ENCODE measurements at regions not wholly inside any gene's neighbourhood (a gene's known extent, or its start where the extent isn't known, plus 50 kb on each side); places are given as distances from the start of the nearest gene placed in this dataset.

- no peak for DNase-seq (ENCODE audit: low spot score)
- Histone ChIP-seq H3K4me3 (no peak overlapping the region), H3K27ac (no peak overlapping the region)
- no peak for TF ChIP-seq CTCF (IDR thresholded peaks at IDR 0.05)
Observed at GRCh38 chr5:1936901-1937300, 54.2 kb upstream of the IRX4 start.

GRCh38 chr5:1936413-1936812 is 53.7 kb upstream of the IRX4 start:
- TF ChIP-seq CTCF (IDR thresholded peaks at IDR 0.05), result no peak
- DNase-seq (ENCODE audit: low spot score), result no peak
- no peak overlapping the region for H3K4me3 ChIP-seq
- H3K27ac ChIP-seq, result no peak overlapping the region

- DNase-seq (ENCODE audit: low spot score), result no peak
- Histone ChIP-seq H3K27ac (no peak overlapping the region), H3K4me3 (no peak overlapping the region)
- TF ChIP-seq CTCF (IDR thresholded peaks at IDR 0.05), result no peak
Observed at GRCh38 chr5:1934801-1935429, 52.2 kb upstream of the IRX4 start.

GRCh38 chr5:1934056-1934394 is 51.3 kb upstream of the IRX4 start:
- no peak for DNase-seq (ENCODE audit: low spot score)
- TF ChIP-seq CTCF (IDR thresholded peaks at IDR 0.05), result no peak
- no peak overlapping the region for H3K4me3 ChIP-seq
- no peak overlapping the region for H3K27ac ChIP-seq

- no peak overlapping the region for H3K4me3 ChIP-seq
- DNase-seq (ENCODE audit: low spot score), result no peak
- no peak for TF ChIP-seq CTCF (IDR thresholded peaks at IDR 0.05)
- H3K27ac ChIP-seq, result no peak overlapping the region
Observed at GRCh38 chr5:1933364-1934055, 50.8 kb upstream of the IRX4 start.
